GM12878 (cell line): ENCODE measurements at regions not wholly inside any gene's neighbourhood (a gene's known extent, or its start where the extent isn't known, plus 50 kb on each side); places are given as distances from the start of the nearest gene placed in this dataset.

ENCODE experiments used
- ATAC-seq: fragments of 200-7000 bp; cut with Tn5 transposase; 3 replicates; pipeline ENCODE4 v1.9.1; 2020; ENCODE audit warnings: mild to moderate bottlenecking, moderate library complexity
- BruUV-seq: library from RNA; stranded (reverse); fragments of 400-500 nt; replicated peaks from 2 replicates; lab custom pipeline; 2021; lab: Mats Ljungman, UMichigan
- CTCF ChIA-PET: fragments of 300-600 bp; sonication (Branson Sonifier 250); formaldehyde crosslinking; extraction: SDS; loops from one replicate; lab custom pipeline; 2021; ENCODE audit warnings: inconsistent platforms; lab: Yijun Ruan, JAX
- POLR2A ChIA-PET: fragments of 350-600 bp; formaldehyde crosslinking; extraction: SDS; loops from one replicate; lab custom pipeline; 2021; ENCODE audit warnings: inconsistent platforms; lab: Charles Lee
- RAD21 ChIA-PET: fragments of 300-600 bp; sonication (Branson Sonifier 250); formaldehyde crosslinking; loops from one replicate; lab custom pipeline; 2023; ENCODE audit warnings: antibody characterized with exemption; ENCODE audit not compliant: unreplicated experiment; lab: Charles Lee
- SMC1A ChIA-PET: fragments of 300-600 bp; sonication (Branson Sonifier 250); formaldehyde crosslinking; loops from one replicate; lab custom pipeline; 2023; ENCODE audit not compliant: unreplicated experiment, uncharacterized antibody; lab: Charles Lee
- DNase-seq: peaks from one replicate; pipeline ENCODE4 v3.0.0-alpha.2; 2011; ENCODE audit warnings: low read depth, low spot score
- FAIRE-seq: peaks from 3 replicates; lab custom pipeline; 2011; peaks lifted over from hg19 to GRCh38; lab: Jason Lieb, UNC
- H2AFZ ChIP-seq: 2 replicates; pipeline ENCODE4 v1.6.0; 2011; ENCODE audit warnings: low read depth, low read length, control low read depth; ENCODE audit not compliant: control insufficient read depth
- H3K27ac ChIP-seq: 2 replicates; pipeline ENCODE4 v1.5.1; 2011; ENCODE audit warnings: control low read depth; ENCODE audit not compliant: control insufficient read depth, insufficient read depth
- H3K27me3 ChIP-seq, 2 experiments: replicated peaks in 1 of 2; 2 replicates each; pipeline versions ENCODE4 v1.6.0 to v1.6.1; 2011; ENCODE audit warnings: low read length in 1 of 2; ENCODE audit not compliant: control insufficient read depth in 2 of 2, insufficient read depth in 2 of 2
- H3K36me3 ChIP-seq, 2 experiments: 2 replicates each; pipeline ENCODE4 v1.5.1; 2011; ENCODE audit warnings: low read length in 1 of 2; ENCODE audit not compliant: control insufficient read depth in 2 of 2, insufficient read depth in 2 of 2
- H3K4me1 ChIP-seq: 2 replicates; pipeline ENCODE4 v1.6.1; 2011; ENCODE audit warnings: mild to moderate bottlenecking, low read length, moderate library complexity, mixed read lengths; ENCODE audit not compliant: control insufficient read depth, insufficient read depth
- H3K4me2 ChIP-seq: 2 replicates; pipeline ENCODE4 v1.6.0; 2011; ENCODE audit warnings: control low read depth; ENCODE audit not compliant: control insufficient read depth, insufficient read depth
- H3K4me3 ChIP-seq: fragments of 200-600 bp; sonication (generic); 2 replicates; pipeline ENCODE4 v1.5.1; 2016
- H3K79me2 ChIP-seq: 2 replicates; pipeline ENCODE4 v1.6.0; 2011; ENCODE audit warnings: low read length; ENCODE audit not compliant: control insufficient read depth, insufficient read depth
- H3K9ac ChIP-seq: 2 replicates; pipeline ENCODE4 v1.8.0; 2011; ENCODE audit warnings: low read length, control low read depth, mixed read lengths; ENCODE audit not compliant: control insufficient read depth, insufficient read depth
- H3K9me3 ChIP-seq: replicated peaks from 3 replicates; pipeline ENCODE4 v1.5.1; 2011; ENCODE audit warnings: mild to moderate bottlenecking, low read length; ENCODE audit not compliant: control insufficient read depth, insufficient read depth
- H4K20me1 ChIP-seq: 2 replicates; pipeline ENCODE4 v1.6.0; 2011; ENCODE audit not compliant: control insufficient read depth, insufficient read depth
- ATF7 ChIP-seq: fragments of 450-650 bp; IDR thresholded peaks from 2 replicates; pipeline ENCODE4 v1.6.1; 2016; ENCODE audit warnings: low read depth, mild to moderate bottlenecking
- CEBPZ ChIP-seq: fragments of 150-350 bp; IDR thresholded peaks from 2 replicates; pipeline ENCODE4 v1.6.1; 2016; ENCODE audit warnings: low read depth, low read length
- EGR1 ChIP-seq, 2 experiments: IDR thresholded peaks; 1 replicate in 1 of 2; 2 replicates in 1 of 2; pipeline ENCODE4 v1.6.1; 2011 to 2012; ENCODE audit warnings: low read depth in 2 of 2, low read length in 2 of 2, borderline replicate concordance in 1 of 2, mild to moderate bottlenecking in 1 of 2, moderate library complexity in 1 of 2
- FOS ChIP-seq: IDR thresholded peaks from 3 replicates; pipeline ENCODE4 v1.6.1; 2011; ENCODE audit warnings: borderline replicate concordance; ENCODE audit not compliant: insufficient read length; ENCODE audit errors: extremely low read depth
- HDAC6 ChIP-seq: fragments of 200-600 bp; sonication (generic); IDR thresholded peaks from one replicate; pipeline ENCODE4 v1.8.0; 2017; ENCODE audit warnings: antibody characterized with exemption; ENCODE audit not compliant: unreplicated experiment
- MAX ChIP-seq: IDR thresholded peaks from 2 replicates; pipeline ENCODE4 v1.6.1; 2012; ENCODE audit warnings: low read depth, low read length, improper control_type of control experiment
- MLLT1 ChIP-seq: fragments of 450-650 bp; IDR thresholded peaks from 2 replicates; pipeline ENCODE4 v1.6.1; 2016; ENCODE audit warnings: mild to moderate bottlenecking
- PAX5 ChIP-seq: IDR thresholded peaks from 2 replicates; pipeline ENCODE4 v1.6.1; 2011; ENCODE audit warnings: low read depth, low read length, borderline replicate concordance
- POLR2AphosphoS5 ChIP-seq: IDR thresholded peaks from 2 replicates; pipeline ENCODE4 v1.6.1; 2011; ENCODE audit warnings: mild to moderate bottlenecking, low read length, inconsistent platforms
- SIN3A ChIP-seq: IDR thresholded peaks from 2 replicates; pipeline ENCODE4 v1.6.1; 2012; ENCODE audit warnings: low read depth, low read length, improper control_type of control experiment
- USF1 ChIP-seq: IDR thresholded peaks from 2 replicates; pipeline ENCODE4 v1.6.1; 2011; ENCODE audit warnings: borderline replicate concordance, low read depth, mild to moderate bottlenecking, moderate library complexity, mixed read lengths, low read length; ENCODE audit not compliant: insufficient read depth; ENCODE audit errors: extremely low read length
- YY1 ChIP-seq: IDR thresholded peaks from 2 replicates; pipeline ENCODE4 v1.6.1; 2011; ENCODE audit warnings: low read depth, mild to moderate bottlenecking, low read length
- ZNF24 ChIP-seq: fragments of 450-650 bp; IDR thresholded peaks from 2 replicates; pipeline ENCODE4 v1.6.1; 2017; ENCODE audit warnings: antibody characterized with exemption, mild to moderate bottlenecking
- ZNF274 ChIP-seq: IDR thresholded peaks from one replicate; pipeline ENCODE4 v1.8.0; 2011; ENCODE audit not compliant: insufficient read length, insufficient read depth
- WGBS: methylation state at CpG from one replicate; pipeline ENCODE4 v1.1.6; 2016; ENCODE audit warnings: low lambda C conversion rate; ENCODE audit not compliant: insufficient replicate concordance, insufficient coverage; ENCODE audit errors: missing lambda C conversion rate; 5-methylcytosine and 5-hydroxymethylcytosine counted together
- in situ Hi-C: fragments of 300-500 bp; cut with MboI; formaldehyde crosslinking; loops from 9 replicates; pipeline ENCODE4 v1.14.3; 2018; ENCODE audit warnings: mixed read lengths
- intact Hi-C: fragments of 100-400 bp; cut with micrococcal nuclease; formaldehyde crosslinking; loops from one replicate; pipeline ENCODE4 v1.14.2; 2022; ENCODE audit not compliant: unreplicated experiment

- RAD21 ChIA-PET, result no interaction called here
- H3K4me3 ChIP-seq, result no peak overlapping the region
- CTCF ChIA-PET, result no interaction called here
- H3K9me3 ChIP-seq, result no peaks in the 10 kb centered on the region
- no peaks in the 10 kb centered on the region for H3K27me3 ChIP-seq
- no peak overlapping the region for H2AFZ ChIP-seq
- ATAC-seq (no peak), FAIRE-seq (no peak), DNase-seq (no peak)
- H3K4me1 ChIP-seq, result no peaks in the 10 kb centered on the region
- no peaks in the 10 kb centered on the region for H3K36me3 ChIP-seq
- no peak overlapping the region for H3K9ac ChIP-seq
- POLR2A ChIA-PET, result no interaction called here
- no TSS peak for BruUV-seq
- in situ Hi-C loops (no loop called here), intact Hi-C loops (no loop called here)
- WGBS, result 7% methylated on average over 1 of the region's 1 CpG
- no peaks in the 10 kb centered on the region for H4K20me1 ChIP-seq
- no peak overlapping the region for H3K4me2 ChIP-seq
- no peak overlapping the region for H3K27ac ChIP-seq
- H3K79me2 ChIP-seq, result no peaks in the 10 kb centered on the region
- TF ChIP-seq PAX5, result no peak
- no peak for TF ChIP-seq MLLT1
- TF ChIP-seq ZNF274, result no peak
- TF ChIP-seq POLR2AphosphoS5, result no peak
- TF ChIP-seq USF1, result no peak
- no peak for TF ChIP-seq FOS
- TF ChIP-seq CEBPZ, result no peak
- no peak for TF ChIP-seq HDAC6
- TF ChIP-seq ZNF24, result no peak
- no peak for TF ChIP-seq YY1
- no peak for TF ChIP-seq EGR1 (IDR thresholded peaks at IDR 0.05; ENCODE audit: borderline replicate concordance in 1 of 2, low read depth in 2 of 2, low read length in 2 of 2)
- no peak for TF ChIP-seq SIN3A
- no peak for TF ChIP-seq ATF7
- TF ChIP-seq MAX, result no peak
- SMC1A ChIA-PET, result no interaction called here
Measured at GRCh38 chr9:107671588-107671987, 182.0 kb upstream of the KLF4 start.
